GM12878 (cell line): ENCODE measurements at regions not wholly inside any gene's neighbourhood (a gene's known extent, or its start where the extent isn't known, plus 50 kb on each side); places are given as distances from the start of the nearest gene placed in this dataset.

Experiments used
- ATAC-seq: fragments of 200-7000 bp; cut with Tn5 transposase; 3 replicates; pipeline ENCODE4 v1.9.1; 2020; ENCODE audit warnings: mild to moderate bottlenecking, moderate library complexity
- BruUV-seq: library from RNA; stranded (reverse); fragments of 400-500 nt; replicated peaks from 2 replicates; lab custom pipeline; 2021; lab: Mats Ljungman, UMichigan
- CTCF ChIA-PET: fragments of 300-600 bp; sonication (Branson Sonifier 250); formaldehyde crosslinking; extraction: SDS; loops from one replicate; lab custom pipeline; 2021; ENCODE audit warnings: inconsistent platforms; lab: Yijun Ruan, JAX
- POLR2A ChIA-PET: fragments of 350-600 bp; formaldehyde crosslinking; extraction: SDS; loops from one replicate; lab custom pipeline; 2021; ENCODE audit warnings: inconsistent platforms; lab: Charles Lee
- RAD21 ChIA-PET: fragments of 300-600 bp; sonication (Branson Sonifier 250); formaldehyde crosslinking; loops from one replicate; lab custom pipeline; 2023; ENCODE audit warnings: antibody characterized with exemption; ENCODE audit not compliant: unreplicated experiment; lab: Charles Lee
- SMC1A ChIA-PET: fragments of 300-600 bp; sonication (Branson Sonifier 250); formaldehyde crosslinking; loops from one replicate; lab custom pipeline; 2023; ENCODE audit not compliant: unreplicated experiment, uncharacterized antibody; lab: Charles Lee
- DNase-seq: peaks from one replicate; pipeline ENCODE4 v3.0.0-alpha.2; 2011; ENCODE audit warnings: low read depth, low spot score
- FAIRE-seq: peaks from 3 replicates; lab custom pipeline; 2011; peaks lifted over from hg19 to GRCh38; lab: Jason Lieb, UNC
- H2AFZ ChIP-seq: 2 replicates; pipeline ENCODE4 v1.6.0; 2011; ENCODE audit warnings: low read depth, low read length, control low read depth; ENCODE audit not compliant: control insufficient read depth
- H3K27ac ChIP-seq: 2 replicates; pipeline ENCODE4 v1.5.1; 2011; ENCODE audit warnings: control low read depth; ENCODE audit not compliant: control insufficient read depth, insufficient read depth
- H3K27me3 ChIP-seq, 2 experiments: replicated peaks in 1 of 2; 2 replicates each; pipeline versions ENCODE4 v1.6.0 to v1.6.1; 2011; ENCODE audit warnings: low read length in 1 of 2; ENCODE audit not compliant: control insufficient read depth in 2 of 2, insufficient read depth in 2 of 2
- H3K36me3 ChIP-seq, 2 experiments: 2 replicates each; pipeline ENCODE4 v1.5.1; 2011; ENCODE audit warnings: low read length in 1 of 2; ENCODE audit not compliant: control insufficient read depth in 2 of 2, insufficient read depth in 2 of 2
- H3K4me1 ChIP-seq: 2 replicates; pipeline ENCODE4 v1.6.1; 2011; ENCODE audit warnings: mild to moderate bottlenecking, low read length, moderate library complexity, mixed read lengths; ENCODE audit not compliant: control insufficient read depth, insufficient read depth
- H3K4me2 ChIP-seq: 2 replicates; pipeline ENCODE4 v1.6.0; 2011; ENCODE audit warnings: control low read depth; ENCODE audit not compliant: control insufficient read depth, insufficient read depth
- H3K4me3 ChIP-seq: fragments of 200-600 bp; sonication (generic); 2 replicates; pipeline ENCODE4 v1.5.1; 2016
- H3K79me2 ChIP-seq: 2 replicates; pipeline ENCODE4 v1.6.0; 2011; ENCODE audit warnings: low read length; ENCODE audit not compliant: control insufficient read depth, insufficient read depth
- H3K9ac ChIP-seq: 2 replicates; pipeline ENCODE4 v1.8.0; 2011; ENCODE audit warnings: low read length, control low read depth, mixed read lengths; ENCODE audit not compliant: control insufficient read depth, insufficient read depth
- H3K9me3 ChIP-seq: replicated peaks from 3 replicates; pipeline ENCODE4 v1.5.1; 2011; ENCODE audit warnings: mild to moderate bottlenecking, low read length; ENCODE audit not compliant: control insufficient read depth, insufficient read depth
- H4K20me1 ChIP-seq: 2 replicates; pipeline ENCODE4 v1.6.0; 2011; ENCODE audit not compliant: control insufficient read depth, insufficient read depth
- ATF2 ChIP-seq: IDR thresholded peaks from 2 replicates; pipeline ENCODE4 v1.6.1; 2012; ENCODE audit warnings: low read length, inconsistent platforms
- E2F8 ChIP-seq: fragments of 450-650 bp; IDR thresholded peaks from 2 replicates; pipeline ENCODE4 v1.6.1; 2018; ENCODE audit warnings: mild to moderate bottlenecking, low read depth, moderate library complexity; ENCODE audit not compliant: partially characterized antibody
- ESRRA ChIP-seq: IDR thresholded peaks from 2 replicates; pipeline ENCODE4 v1.6.1; 2012; ENCODE audit warnings: mild to moderate bottlenecking, low read length, improper control_type of control experiment
- IKZF1 ChIP-seq: fragments of 450-650 bp; conservative IDR thresholded peaks from 2 replicates; pipeline ENCODE4 v1.6.1; 2017; ENCODE audit warnings: antibody characterized with exemption, mild to moderate bottlenecking
- IRF3 ChIP-seq: fragments of 450-650 bp; IDR thresholded peaks from 2 replicates; pipeline ENCODE4 v1.6.1; 2014; ENCODE audit warnings: mild to moderate bottlenecking
- JUNB ChIP-seq: IDR thresholded peaks from 2 replicates; pipeline ENCODE4 v1.6.1; 2016; ENCODE audit warnings: antibody characterized with exemption, mild to moderate bottlenecking
- KAT2A ChIP-seq: conservative IDR thresholded peaks from 2 replicates; pipeline ENCODE4 v1.6.1; 2011; ENCODE audit warnings: low read depth, low read length; ENCODE audit not compliant: control insufficient read depth
- LARP7 ChIP-seq: fragments of 450-650 bp; IDR thresholded peaks from 2 replicates; pipeline ENCODE4 v1.6.1; 2017; ENCODE audit warnings: mild to moderate bottlenecking
- NFYB ChIP-seq: IDR thresholded peaks from 2 replicates; pipeline ENCODE4 v1.6.1; 2011; ENCODE audit warnings: low read depth, mild to moderate bottlenecking, low read length, improper control_type of control experiment, moderate library complexity; ENCODE audit not compliant: insufficient read depth
- NR2C1 ChIP-seq: fragments of 450-650 bp; IDR thresholded peaks from 2 replicates; pipeline ENCODE4 v1.6.1; 2017; ENCODE audit warnings: antibody characterized with exemption, mild to moderate bottlenecking, moderate library complexity
- RELA ChIP-seq: fragments of 450-650 bp; IDR thresholded peaks from 2 replicates; pipeline ENCODE4 v1.8.0; 2014; ENCODE audit warnings: borderline replicate concordance; ENCODE audit not compliant: partially characterized antibody
- RFX5 ChIP-seq: IDR thresholded peaks from 2 replicates; pipeline ENCODE4 v1.6.1; 2011; ENCODE audit warnings: low read depth, low read length, improper control_type of control experiment
- SP1 ChIP-seq: IDR thresholded peaks from one replicate; pipeline ENCODE4 v1.6.1; 2011; ENCODE audit warnings: low read depth, low read length
- SPI1 ChIP-seq: IDR thresholded peaks from 2 replicates; pipeline ENCODE4 v1.6.1; 2011; ENCODE audit warnings: low read depth, mild to moderate bottlenecking, low read length, moderate library complexity, borderline replicate concordance; ENCODE audit not compliant: insufficient read depth
- SUZ12 ChIP-seq: fragments of 200-600 bp; sonication (generic); IDR thresholded peaks from one replicate; pipeline ENCODE4 v1.6.1; 2018; ENCODE audit warnings: antibody characterized with exemption, mild to moderate bottlenecking; ENCODE audit not compliant: unreplicated experiment
- TCF7 ChIP-seq: IDR thresholded peaks from 2 replicates; pipeline ENCODE4 v1.6.1; 2014; ENCODE audit warnings: antibody characterized with exemption, borderline replicate concordance
- ZNF24 ChIP-seq: fragments of 450-650 bp; IDR thresholded peaks from 2 replicates; pipeline ENCODE4 v1.6.1; 2017; ENCODE audit warnings: antibody characterized with exemption, mild to moderate bottlenecking
- WGBS: methylation state at CpG from one replicate; pipeline ENCODE4 v1.1.6; 2016; ENCODE audit warnings: low lambda C conversion rate; ENCODE audit not compliant: insufficient replicate concordance, insufficient coverage; ENCODE audit errors: missing lambda C conversion rate; 5-methylcytosine and 5-hydroxymethylcytosine counted together
- in situ Hi-C: fragments of 300-500 bp; cut with MboI; formaldehyde crosslinking; loops from 9 replicates; pipeline ENCODE4 v1.14.3; 2018; ENCODE audit warnings: mixed read lengths
- intact Hi-C: fragments of 100-400 bp; cut with micrococcal nuclease; formaldehyde crosslinking; loops from one replicate; pipeline ENCODE4 v1.14.2; 2022; ENCODE audit not compliant: unreplicated experiment

DNA sequence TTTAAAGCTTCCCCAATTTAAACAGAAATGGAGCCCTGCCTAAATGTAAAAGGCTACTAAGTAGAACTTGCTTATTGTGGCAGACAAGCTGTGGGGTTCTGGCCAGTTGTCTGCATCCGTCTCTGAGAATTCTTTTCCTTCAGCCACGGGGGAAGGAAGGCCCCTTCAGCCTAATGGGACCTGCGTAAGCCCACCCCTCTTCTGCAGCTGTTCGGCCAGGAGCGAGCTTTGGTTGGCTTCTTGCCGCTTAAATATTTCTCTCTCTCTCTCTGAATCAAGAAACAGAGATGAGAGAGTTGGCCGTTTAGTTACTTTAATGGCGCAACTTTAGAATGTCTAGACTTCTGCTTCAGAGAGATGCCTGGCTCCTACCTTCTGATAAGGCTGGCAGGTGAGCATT lies 151.7 kb upstream of the PROK2 start:
- no peak for DNase-seq
- H3K4me1 ChIP-seq: peaks cover 4% of the 10 kb centered on the region
- H4K20me1 ChIP-seq: no peaks in the 10 kb centered on the region
- H2AFZ ChIP-seq: no peak overlapping the region
- POLR2A ChIA-PET: no interaction called here
- no peak overlapping the region for H3K27ac ChIP-seq
- ATAC-seq: no peak
- RAD21 ChIA-PET: no interaction called here
- BruUV-seq: no TSS peak
- no peaks in the 10 kb centered on the region for H3K27me3 ChIP-seq
- no peak overlapping the region for H3K4me3 ChIP-seq
- H3K36me3 ChIP-seq: no peaks in the 10 kb centered on the region
- H3K4me2 ChIP-seq: no peak overlapping the region
- TF ChIP-seq RELA: no peak
- TF ChIP-seq LARP7: no peak
- TF ChIP-seq SPI1: no peak
- TF ChIP-seq ZNF24: no peak
- no peak for TF ChIP-seq SP1
- TF ChIP-seq IKZF1: no peak
- no peak for TF ChIP-seq SUZ12
- no peak for TF ChIP-seq RFX5
- TF ChIP-seq IRF3: no peak
- no peak for TF ChIP-seq ATF2
- no peak for TF ChIP-seq TCF7
- no peak for TF ChIP-seq KAT2A
- TF ChIP-seq JUNB: no peak
- no peak for TF ChIP-seq NFYB
- no peak for TF ChIP-seq ESRRA
- no peak for TF ChIP-seq E2F8
- TF ChIP-seq NR2C1: no peak
- in situ Hi-C loops: no loop called here
- intact Hi-C loops: no loop called here
- CTCF ChIA-PET: interaction anchor here (1.0 kb wide), 1 partner anchor 9 kb away, joined by 3 read pairs; no protein-coding TSS in a partner anchor
- no peaks in the 10 kb centered on the region; the same call in 1 of the 3 replicates for H3K9me3 ChIP-seq
- WGBS: 91% methylated on average over 8 of the region's 8 CpGs
- no peak overlapping the region for H3K9ac ChIP-seq
- H3K79me2 ChIP-seq: no peaks in the 10 kb centered on the region
- no peak for FAIRE-seq
- SMC1A ChIA-PET: interaction anchor here (0.5 kb wide), 1 partner anchor 1091 kb away, joined by 4 read pairs; no protein-coding TSS in a partner anchor
